GM23338 (cell line): ENCODE measurements at regions not wholly inside any gene's neighbourhood (a gene's known extent, or its start where the extent isn't known, plus 50 kb on each side); places are given as distances from the start of the nearest gene placed in this dataset.

Experiments
- ATAC-seq: fragments of 200-7000 bp; cut with Tn5 transposase; 3 replicates; pipeline ENCODE4 v1.9.1; 2020
- DNase-seq: peaks from one replicate; pipeline ENCODE4 v3.0.0-alpha.2; 2015; ENCODE audit warnings: low spot score
- H2AFZ ChIP-seq: fragments of 200-600 bp; sonication (generic); 2 replicates; pipeline ENCODE4 v1.8.0; 2016; ENCODE audit warnings: antibody characterized with exemption, mild to moderate bottlenecking, moderate library complexity
- H3F3A ChIP-seq: fragments of 200-600 bp; sonication (generic); replicated peaks from 2 replicates; pipeline ENCODE4 v1.8.0; 2017; ENCODE audit warnings: antibody characterized with exemption, mixed run types, low read depth
- H3K27ac ChIP-seq: fragments of 200-600 bp; sonication (generic); 2 replicates; pipeline ENCODE4 v1.6.1; 2016; ENCODE audit warnings: low read depth
- H3K27me3 ChIP-seq: fragments of 200-600 bp; sonication (generic); 2 replicates; pipeline ENCODE4 v1.8.0; 2016; ENCODE audit warnings: mild to moderate bottlenecking, mixed run types, moderate library complexity; ENCODE audit not compliant: insufficient read depth
- H3K36me3 ChIP-seq: fragments of 200-600 bp; sonication (generic); 2 replicates; pipeline ENCODE4 v1.8.0; 2016; ENCODE audit warnings: mild to moderate bottlenecking; ENCODE audit not compliant: insufficient read depth
- H3K4me1 ChIP-seq: fragments of 200-600 bp; sonication (generic); 2 replicates; pipeline ENCODE4 v1.8.0; 2016; ENCODE audit warnings: mild to moderate bottlenecking, moderate library complexity; ENCODE audit not compliant: insufficient read depth
- H3K4me2 ChIP-seq: fragments of 200-600 bp; sonication (generic); 2 replicates; pipeline ENCODE4 v1.7.1; 2017; ENCODE audit warnings: mixed run types
- H3K4me3 ChIP-seq: fragments of 200-600 bp; sonication (generic); 2 replicates; pipeline ENCODE4 v1.6.1; 2016; ENCODE audit warnings: mixed run types
- H3K79me2 ChIP-seq: fragments of 200-600 bp; sonication (generic); replicated peaks from 2 replicates; pipeline ENCODE4 v1.8.0; 2017; ENCODE audit warnings: mild to moderate bottlenecking; ENCODE audit not compliant: insufficient read depth
- H3K9me2 ChIP-seq: fragments of 200-600 bp; sonication (generic); 2 replicates; pipeline ENCODE4 v1.8.0; 2017; ENCODE audit not compliant: insufficient read depth
- H4K20me1 ChIP-seq: fragments of 200-600 bp; sonication (generic); replicated peaks from 2 replicates; pipeline ENCODE4 v1.8.0; 2017; ENCODE audit warnings: mild to moderate bottlenecking; ENCODE audit not compliant: insufficient read depth
- H3K27ac Mint-ChIP-seq: 2 replicates; pipeline ENCODE4 v1.8.0; 2020; ENCODE audit warnings: inconsistent platforms, mild to moderate bottlenecking, moderate library complexity, mixed read lengths
- H3K27me3 Mint-ChIP-seq: 3 replicates; pipeline ENCODE4 v1.8.0; 2022; ENCODE audit warnings: low read depth, mild to moderate bottlenecking, moderate library complexity, mixed read lengths, inconsistent platforms; ENCODE audit not compliant: insufficient read depth, poor library complexity
- H3K36me3 Mint-ChIP-seq: 3 replicates; pipeline ENCODE4 v1.8.0; 2021; ENCODE audit warnings: low read depth, mild to moderate bottlenecking, inconsistent platforms, moderate library complexity, mixed read lengths
- H3K4me1 Mint-ChIP-seq: 3 replicates; pipeline ENCODE4 v1.8.0; 2020; ENCODE audit warnings: mild to moderate bottlenecking, inconsistent platforms, mixed read lengths
- H3K4me3 Mint-ChIP-seq: 3 replicates; pipeline ENCODE4 v1.8.0; 2021; ENCODE audit warnings: moderate library complexity, mild to moderate bottlenecking, inconsistent platforms, mixed read lengths
- H3K9me3 Mint-ChIP-seq: 3 replicates; pipeline ENCODE4 v1.8.0; 2020; ENCODE audit warnings: moderate library complexity, mild to moderate bottlenecking, inconsistent platforms, mixed read lengths
- CREB1 ChIP-seq: fragments of 250-450 bp; sonication (Bioruptor Pico); IDR thresholded peaks from 2 replicates; pipeline ENCODE4 v1.5.0; 2020; ENCODE audit warnings: low read depth, mild to moderate bottlenecking, moderate library complexity
- ETS1 ChIP-seq: IDR thresholded peaks from 2 replicates; pipeline ENCODE4 v1.6.1; 2016; ENCODE audit warnings: antibody characterized with exemption
- EZH2phosphoT487 ChIP-seq: fragments of 200-600 bp; sonication (generic); IDR thresholded peaks from one replicate; pipeline ENCODE4 v1.8.1; 2018; ENCODE audit warnings: antibody characterized with exemption; ENCODE audit not compliant: unreplicated experiment
- JUNB ChIP-seq: IDR thresholded peaks from one replicate; pipeline ENCODE4 v1.6.1; 2016; ENCODE audit warnings: antibody characterized with exemption; ENCODE audit not compliant: unreplicated experiment
- NANOG ChIP-seq: IDR thresholded peaks from 2 replicates; pipeline ENCODE4 v1.6.1; 2016; ENCODE audit warnings: antibody characterized with exemption, borderline replicate concordance
- POLR2AphosphoS5 ChIP-seq: IDR thresholded peaks from 2 replicates; pipeline ENCODE4 v1.6.1; 2016; ENCODE audit warnings: antibody characterized with exemption, low read depth
- STAT1 ChIP-seq: IDR thresholded peaks from one replicate; pipeline ENCODE4 v1.6.1; 2016; ENCODE audit warnings: antibody characterized with exemption; ENCODE audit not compliant: unreplicated experiment
- TF ChIP-seq, protein P1 (sequence below): fragments of 250-450 bp; sonication (Bioruptor Pico); IDR thresholded peaks from 2 replicates; pipeline ENCODE4 v1.5.0; 2020; ENCODE audit warnings: mild to moderate bottlenecking, moderate library complexity

GRCh38 chr6:5894357-5894756, 112.4 kb downstream of the NRN1 start (continued):
- TF ChIP-seq, protein P1, sequence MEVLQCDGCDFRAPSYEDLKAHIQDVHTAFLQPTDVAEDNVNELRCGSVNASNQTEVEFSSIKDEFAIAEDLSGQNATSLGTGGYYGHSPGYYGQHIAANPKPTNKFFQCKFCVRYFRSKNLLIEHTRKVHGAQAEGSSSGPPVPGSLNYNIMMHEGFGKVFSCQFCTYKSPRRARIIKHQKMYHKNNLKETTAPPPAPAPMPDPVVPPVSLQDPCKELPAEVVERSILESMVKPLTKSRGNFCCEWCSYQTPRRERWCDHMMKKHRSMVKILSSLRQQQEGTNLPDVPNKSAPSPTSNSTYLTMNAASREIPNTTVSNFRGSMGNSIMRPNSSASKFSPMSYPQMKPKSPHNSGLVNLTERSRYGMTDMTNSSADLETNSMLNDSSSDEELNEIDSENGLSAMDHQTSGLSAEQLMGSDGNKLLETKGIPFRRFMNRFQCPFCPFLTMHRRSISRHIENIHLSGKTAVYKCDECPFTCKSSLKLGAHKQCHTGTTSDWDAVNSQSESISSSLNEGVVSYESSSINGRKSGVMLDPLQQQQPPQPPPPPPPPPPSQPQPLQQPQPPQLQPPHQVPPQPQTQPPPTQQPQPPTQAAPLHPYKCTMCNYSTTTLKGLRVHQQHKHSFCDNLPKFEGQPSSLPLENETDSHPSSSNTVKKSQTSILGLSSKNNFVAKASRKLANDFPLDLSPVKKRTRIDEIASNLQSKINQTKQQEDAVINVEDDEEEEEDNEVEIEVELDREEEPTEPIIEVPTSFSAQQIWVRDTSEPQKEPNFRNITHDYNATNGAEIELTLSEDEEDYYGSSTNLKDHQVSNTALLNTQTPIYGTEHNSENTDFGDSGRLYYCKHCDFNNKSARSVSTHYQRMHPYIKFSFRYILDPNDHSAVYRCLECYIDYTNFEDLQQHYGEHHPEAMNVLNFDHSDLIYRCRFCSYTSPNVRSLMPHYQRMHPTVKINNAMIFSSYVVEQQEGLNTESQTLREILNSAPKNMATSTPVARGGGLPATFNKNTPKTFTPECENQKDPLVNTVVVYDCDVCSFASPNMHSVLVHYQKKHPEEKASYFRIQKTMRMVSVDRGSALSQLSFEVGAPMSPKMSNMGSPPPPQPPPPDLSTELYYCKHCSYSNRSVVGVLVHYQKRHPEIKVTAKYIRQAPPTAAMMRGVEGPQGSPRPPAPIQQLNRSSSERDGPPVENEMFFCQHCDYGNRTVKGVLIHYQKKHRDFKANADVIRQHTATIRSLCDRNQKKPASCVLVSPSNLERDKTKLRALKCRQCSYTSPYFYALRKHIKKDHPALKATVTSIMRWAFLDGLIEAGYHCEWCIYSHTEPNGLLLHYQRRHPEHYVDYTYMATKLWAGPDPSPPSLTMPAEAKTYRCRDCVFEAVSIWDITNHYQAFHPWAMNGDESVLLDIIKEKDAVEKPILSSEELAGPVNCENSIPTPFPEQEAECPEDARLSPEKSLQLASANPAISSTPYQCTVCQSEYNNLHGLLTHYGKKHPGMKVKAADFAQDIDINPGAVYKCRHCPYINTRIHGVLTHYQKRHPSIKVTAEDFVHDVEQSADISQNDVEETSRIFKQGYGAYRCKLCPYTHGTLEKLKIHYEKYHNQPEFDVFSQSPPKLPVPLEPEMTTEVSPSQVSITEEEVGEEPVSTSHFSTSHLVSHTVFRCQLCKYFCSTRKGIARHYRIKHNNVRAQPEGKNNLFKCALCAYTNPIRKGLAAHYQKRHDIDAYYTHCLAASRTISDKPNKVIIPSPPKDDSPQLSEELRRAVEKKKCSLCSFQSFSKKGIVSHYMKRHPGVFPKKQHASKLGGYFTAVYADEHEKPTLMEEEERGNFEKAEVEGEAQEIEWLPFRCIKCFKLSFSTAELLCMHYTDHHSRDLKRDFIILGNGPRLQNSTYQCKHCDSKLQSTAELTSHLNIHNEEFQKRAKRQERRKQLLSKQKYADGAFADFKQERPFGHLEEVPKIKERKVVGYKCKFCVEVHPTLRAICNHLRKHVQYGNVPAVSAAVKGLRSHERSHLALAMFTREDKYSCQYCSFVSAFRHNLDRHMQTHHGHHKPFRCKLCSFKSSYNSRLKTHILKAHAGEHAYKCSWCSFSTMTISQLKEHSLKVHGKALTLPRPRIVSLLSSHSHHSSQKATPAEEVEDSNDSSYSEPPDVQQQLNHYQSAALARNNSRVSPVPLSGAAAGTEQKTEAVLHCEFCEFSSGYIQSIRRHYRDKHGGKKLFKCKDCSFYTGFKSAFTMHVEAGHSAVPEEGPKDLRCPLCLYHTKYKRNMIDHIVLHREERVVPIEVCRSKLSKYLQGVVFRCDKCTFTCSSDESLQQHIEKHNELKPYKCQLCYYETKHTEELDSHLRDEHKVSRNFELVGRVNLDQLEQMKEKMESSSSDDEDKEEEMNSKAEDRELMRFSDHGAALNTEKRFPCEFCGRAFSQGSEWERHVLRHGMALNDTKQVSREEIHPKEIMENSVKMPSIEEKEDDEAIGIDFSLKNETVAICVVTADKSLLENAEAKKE (CRISPR knock-in tag) = no peak
- TF ChIP-seq STAT1 = no peak
- no peak for TF ChIP-seq NANOG

DNA sequence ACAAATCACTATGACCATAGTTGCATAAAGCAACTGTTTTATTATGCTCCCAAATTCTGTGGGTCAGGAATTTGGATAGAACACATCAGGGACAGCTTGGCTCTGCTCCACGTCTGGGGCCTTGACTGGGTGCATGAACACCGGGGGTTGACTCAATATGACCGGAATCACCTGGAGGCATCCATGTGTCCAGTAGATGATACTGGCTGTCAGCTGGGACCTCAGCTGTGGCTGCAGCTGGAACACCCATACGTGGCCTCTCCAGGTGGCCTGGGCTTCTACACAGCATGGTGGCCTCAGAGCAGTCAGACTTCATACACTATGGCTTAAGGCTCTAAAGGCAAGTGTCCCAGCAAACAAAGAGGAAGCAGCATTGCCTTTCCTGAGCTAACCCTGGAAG, 113.4 kb downstream of the NRN1 start:
- no peak overlapping the region for H3K4me3 Mint-ChIP-seq
- TF ChIP-seq STAT1 (no peak), EZH2phosphoT487 (no peak), POLR2AphosphoS5 (no peak), CREB1 (CRISPR knock-in tag) (no peak), ETS1 (no peak), JUNB (no peak)
- TF ChIP-seq, protein P1 (CRISPR knock-in tag) = no peak

More for the DNA sequence above, 113.4 kb downstream of the NRN1 start:
- Mint-ChIP-seq H3K36me3 (peaks cover 20% of the 10 kb centered on the region), H3K27me3 (peaks cover 6% of the 10 kb centered on the region), H3K4me1 (peaks cover 6% of the 10 kb centered on the region; the same call in 2 of the 3 replicates), H3K9me3 (peaks cover 25% of the 10 kb centered on the region; the same call in 2 of the 3 replicates), H3K27ac (no peak overlapping the region)
- Histone ChIP-seq H3K36me3 (no peaks in the 10 kb centered on the region), H3K27me3 (no peaks in the 10 kb centered on the region), H3K4me1 (no peaks in the 10 kb centered on the region), H3K27ac (no peak overlapping the region), H3K9me2 (peaks cover 9% of the 10 kb centered on the region), H2AFZ (no peak overlapping the region), H3K79me2 (no peaks in the 10 kb centered on the region), H3K4me2 (no peak overlapping the region), H4K20me1 (no peaks in the 10 kb centered on the region), H3F3A (0 out of 2 replicates have a peak, but pooled peaks cover 4% of the 10 kb centered on the region), H3K4me3 (no peak overlapping the region)
- DNase-seq (no peak), ATAC-seq (no peak)
